HUES64 (cell line): ENCODE measurements at regions not wholly inside any gene's neighbourhood (a gene's known extent, or its start where the extent isn't known, plus 50 kb on each side); places are given as distances from the start of the nearest gene placed in this dataset.

Experiments used
- H3K27ac ChIP-seq: 2 replicates; pipeline ENCODE4 v1.7.0; 2013; ENCODE audit warnings: low read depth, low read length, inconsistent platforms
- H3K27me3 ChIP-seq: 2 replicates; pipeline ENCODE4 v1.6.1; 2013; ENCODE audit warnings: mild to moderate bottlenecking, low read length; ENCODE audit not compliant: insufficient read depth
- H3K36me3 ChIP-seq: 2 replicates; pipeline ENCODE4 v1.6.1; 2013; ENCODE audit warnings: mild to moderate bottlenecking, low read length; ENCODE audit not compliant: insufficient read depth
- H3K4me1 ChIP-seq: 2 replicates; pipeline ENCODE4 v1.6.1; 2013; ENCODE audit warnings: mild to moderate bottlenecking, low read length, moderate library complexity; ENCODE audit not compliant: insufficient read depth
- H3K4me3 ChIP-seq: 2 replicates; pipeline ENCODE4 v1.5.1; 2013; ENCODE audit warnings: mild to moderate bottlenecking, low read length, moderate library complexity
- H3K9ac ChIP-seq: 2 replicates; pipeline ENCODE4 v1.6.1; 2013; ENCODE audit warnings: mild to moderate bottlenecking, low read depth, low read length
- H3K9me3 ChIP-seq: 2 replicates; pipeline ENCODE4 v1.6.1; 2013; ENCODE audit warnings: low read depth, low read length; ENCODE audit not compliant: insufficient read depth
- WGBS: fragments of 150-250, 120-280 bp; methylation state at CpG from one replicate; pipeline ENCODE4 v1.1.7; 2013; ENCODE audit warnings: missing lambda C conversion rate; 5-methylcytosine and 5-hydroxymethylcytosine counted together

DNA sequence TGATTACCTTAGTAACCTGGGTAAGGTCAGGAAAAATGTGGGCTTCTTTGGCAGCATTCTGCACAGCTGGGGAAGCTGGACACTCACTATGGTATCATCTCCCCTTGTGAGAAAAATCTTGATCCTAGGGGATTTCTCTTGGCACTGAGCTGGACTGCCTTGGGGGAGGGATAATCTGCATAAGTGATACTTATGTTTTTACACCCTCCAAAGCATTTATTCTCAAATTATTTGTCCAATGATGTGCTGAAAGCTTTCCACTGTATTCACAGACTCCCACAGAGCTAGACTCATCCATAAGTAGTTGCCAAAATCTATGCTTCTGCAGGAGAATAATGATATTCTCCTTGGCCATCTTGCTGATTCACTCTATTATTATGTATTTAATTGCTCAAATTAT is 121.5 kb upstream of the CNR1 start:
- no peaks in the 10 kb centered on the region for H3K27me3 ChIP-seq
- H3K4me3 ChIP-seq = no peak overlapping the region
- no peak overlapping the region for H3K9ac ChIP-seq
- no peak overlapping the region for H3K27ac ChIP-seq
- H3K9me3 ChIP-seq = peaks cover 16% of the 10 kb centered on the region; the same call in 1 of the 2 replicates
- no peaks in the 10 kb centered on the region for H3K4me1 ChIP-seq
- H3K36me3 ChIP-seq = no peaks in the 10 kb centered on the region

DNA sequence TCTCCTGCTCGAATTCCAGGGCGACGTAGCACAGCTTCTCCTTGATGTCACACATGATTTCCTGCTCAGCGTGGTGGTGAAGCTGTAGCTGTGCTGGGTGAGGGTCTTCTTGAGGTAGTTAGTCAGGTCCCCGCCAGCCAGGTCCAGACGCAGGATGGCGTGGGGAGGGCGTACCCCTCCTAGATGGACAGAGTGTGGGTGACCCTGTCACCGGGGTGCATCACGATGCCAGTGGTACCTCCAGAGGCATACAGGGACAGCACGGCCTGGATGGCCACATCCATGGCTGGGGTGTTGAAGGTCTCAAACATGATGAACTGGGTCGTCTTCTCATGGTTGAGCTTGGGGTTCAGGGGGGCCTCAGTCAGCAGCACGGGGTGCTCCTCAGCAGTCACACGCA is 110.2 kb upstream of the CNR1 start:
- H3K27ac ChIP-seq = no peak overlapping the region
- WGBS = 94% methylated on average over 14 of the region's 14 CpGs
- H3K4me3 ChIP-seq = no peak overlapping the region
- no peaks in the 10 kb centered on the region for H3K4me1 ChIP-seq
- H3K27me3 ChIP-seq = no peaks in the 10 kb centered on the region
- H3K36me3 ChIP-seq = no peaks in the 10 kb centered on the region
- H3K9ac ChIP-seq = no peak overlapping the region
- H3K9me3 ChIP-seq = no peaks in the 10 kb centered on the region

DNA sequence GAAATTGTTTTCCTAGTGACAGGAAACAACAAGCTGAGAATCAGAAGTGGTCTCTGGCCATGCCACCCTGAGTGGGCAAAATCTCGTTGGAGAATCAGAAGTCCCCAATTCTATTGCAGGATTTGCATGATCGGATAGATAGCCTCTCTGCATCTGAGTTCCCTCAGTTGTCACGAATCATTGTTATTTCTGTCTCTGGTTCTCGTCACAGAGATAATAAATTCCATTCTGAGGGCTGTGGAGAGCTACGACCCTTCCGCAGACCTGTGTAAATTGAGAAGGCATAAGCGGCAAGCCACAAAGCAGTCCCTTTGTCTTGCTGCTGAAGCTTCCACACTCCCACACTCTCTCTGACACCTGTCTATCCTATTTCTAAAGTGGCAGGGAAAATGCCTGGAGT is 102.4 kb upstream of the CNR1 start:
- no peak overlapping the region for H3K27ac ChIP-seq
- no peaks in the 10 kb centered on the region for H3K9me3 ChIP-seq
- 91% methylated on average over 7 of the region's 7 CpGs for WGBS
- H3K4me3 ChIP-seq = no peak overlapping the region
- H3K9ac ChIP-seq = no peak overlapping the region
- no peaks in the 10 kb centered on the region for H3K27me3 ChIP-seq
- H3K4me1 ChIP-seq = no peaks in the 10 kb centered on the region
- H3K36me3 ChIP-seq = no peaks in the 10 kb centered on the region

DNA sequence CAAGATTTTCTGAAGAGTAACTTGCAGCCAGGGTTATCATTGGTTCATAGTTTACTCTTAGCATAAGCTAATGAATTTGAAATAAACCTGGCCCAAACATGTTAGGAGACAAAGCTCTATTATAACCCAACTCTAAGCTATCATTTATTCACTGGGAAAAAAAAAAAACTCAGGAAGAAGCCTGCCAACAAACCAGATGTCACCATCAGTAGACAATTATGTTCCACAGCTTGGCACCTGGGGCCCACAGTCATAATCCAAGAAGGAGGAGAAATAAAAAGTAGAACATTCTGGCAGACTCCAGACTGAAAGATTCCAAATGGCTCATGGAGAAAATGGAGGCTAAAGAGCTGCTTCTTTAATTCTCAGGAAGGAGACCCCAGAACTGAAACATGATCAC is 100.0 kb upstream of the CNR1 start:
- H3K4me1 ChIP-seq = no peaks in the 10 kb centered on the region
- H3K9me3 ChIP-seq = no peaks in the 10 kb centered on the region
- H3K27me3 ChIP-seq = no peaks in the 10 kb centered on the region
- H3K36me3 ChIP-seq = no peaks in the 10 kb centered on the region
- no peak overlapping the region for H3K27ac ChIP-seq
- no peak overlapping the region for H3K9ac ChIP-seq
- no peak overlapping the region for H3K4me3 ChIP-seq

DNA sequence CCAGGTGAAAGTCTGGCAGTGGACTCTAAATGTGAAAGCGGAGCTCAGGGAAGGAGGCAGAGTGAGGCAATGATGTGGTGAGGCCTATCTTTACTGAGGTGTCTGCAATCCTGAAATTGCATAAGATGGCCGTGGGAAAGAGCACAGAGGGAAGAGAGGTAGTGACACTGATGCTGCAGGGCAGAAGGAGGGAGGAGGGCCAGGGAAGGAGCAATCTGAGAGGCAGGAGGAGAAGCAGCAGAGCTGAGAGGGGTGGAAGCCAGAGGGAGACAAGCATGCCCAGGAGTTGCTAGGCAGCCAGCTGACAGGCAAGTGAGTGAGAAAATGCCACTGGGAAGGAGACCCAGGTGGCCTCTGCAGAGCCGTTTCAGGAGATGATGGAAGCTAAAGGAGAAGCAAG is 97.4 kb upstream of the CNR1 start:
- no peak overlapping the region for H3K9ac ChIP-seq
- H3K36me3 ChIP-seq = no peaks in the 10 kb centered on the region
- WGBS = 86% methylated on average over 3 of the region's 3 CpGs
- H3K4me3 ChIP-seq = no peak overlapping the region
- H3K27me3 ChIP-seq = no peaks in the 10 kb centered on the region
- no peaks in the 10 kb centered on the region for H3K9me3 ChIP-seq
- no peaks in the 10 kb centered on the region for H3K4me1 ChIP-seq
- H3K27ac ChIP-seq = no peak overlapping the region

DNA sequence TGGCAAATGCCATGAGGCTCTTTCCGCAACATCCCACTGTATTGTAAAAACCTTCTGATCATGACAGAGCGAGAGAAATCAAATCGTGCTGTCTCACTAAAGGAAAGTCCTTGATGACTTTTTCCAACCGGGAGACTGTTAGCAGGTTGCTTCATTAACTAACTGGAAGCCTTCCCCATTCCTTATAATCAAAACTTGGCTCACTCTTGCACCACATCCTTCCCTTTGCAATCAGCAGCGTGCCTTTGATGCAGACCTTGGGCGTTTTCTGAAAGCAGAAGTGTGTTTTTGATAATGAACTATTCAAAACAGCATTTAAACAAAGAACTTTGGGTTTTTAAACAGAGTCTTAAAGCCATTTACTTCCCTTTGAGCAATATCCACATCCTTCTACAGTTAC is 96.2 kb upstream of the CNR1 start:
- WGBS = 93% methylated on average over 6 of the region's 6 CpGs

DNA sequence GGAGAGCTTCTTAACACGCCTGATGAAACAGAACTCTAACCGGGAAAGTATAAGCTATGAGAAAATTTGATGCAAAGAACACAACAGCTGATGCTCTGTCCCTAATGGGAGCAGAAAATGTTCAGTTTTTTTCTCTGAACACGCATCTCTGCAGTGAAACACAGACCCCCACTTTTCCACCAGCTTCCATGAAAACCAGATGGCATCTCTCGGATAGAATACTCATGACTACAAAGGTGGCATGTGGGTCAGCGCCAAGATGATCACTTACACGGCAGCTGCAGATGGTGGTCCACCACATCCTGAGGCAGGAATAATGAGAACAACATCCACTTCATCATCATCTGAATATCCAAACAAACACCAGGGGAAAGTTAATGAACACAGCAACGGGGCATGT is 85.2 kb upstream of the CNR1 start:
- no peaks in the 10 kb centered on the region for H3K4me1 ChIP-seq
- H3K27ac ChIP-seq = no peak overlapping the region
- H3K9ac ChIP-seq = no peak overlapping the region
- H3K4me3 ChIP-seq = no peak overlapping the region
- H3K36me3 ChIP-seq = no peaks in the 10 kb centered on the region
- H3K27me3 ChIP-seq = no peaks in the 10 kb centered on the region
- H3K9me3 ChIP-seq = no peaks in the 10 kb centered on the region
- 85% methylated on average over 7 of the region's 7 CpGs for WGBS

More for the DNA sequence above, 96.2 kb upstream of the CNR1 start:
- Histone ChIP-seq H3K27me3 (no peaks in the 10 kb centered on the region), H3K4me1 (no peaks in the 10 kb centered on the region), H3K9ac (no peak overlapping the region), H3K9me3 (no peaks in the 10 kb centered on the region), H3K27ac (no peak overlapping the region), H3K4me3 (no peak overlapping the region), H3K36me3 (no peaks in the 10 kb centered on the region)

DNA sequence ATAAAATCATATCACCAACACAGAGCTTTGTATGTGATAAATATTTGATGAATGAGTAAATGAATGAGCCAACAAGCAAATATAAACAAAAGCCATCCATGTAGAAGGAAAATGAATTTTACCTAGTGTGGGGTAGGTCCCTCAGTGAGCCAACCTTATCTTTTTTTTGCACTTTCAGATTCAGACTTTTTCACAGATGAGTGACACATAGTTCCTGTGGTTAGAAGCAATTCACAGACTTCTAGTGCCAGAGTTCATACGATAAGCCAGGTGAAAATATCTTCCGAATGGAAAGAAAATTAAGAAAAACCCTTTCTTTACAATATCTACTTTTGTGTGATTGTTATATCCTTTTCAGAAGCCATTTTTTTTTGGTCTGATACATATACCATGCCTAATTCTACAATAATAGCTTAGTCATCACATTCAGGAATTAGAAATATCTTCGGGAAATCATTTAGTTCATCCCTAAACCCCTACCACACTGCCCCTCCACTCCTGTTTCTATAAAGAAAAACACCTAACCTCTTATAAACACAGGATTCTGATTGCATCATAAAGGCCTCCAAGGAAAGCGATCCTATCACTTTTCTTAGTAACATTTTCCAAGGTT is 82.7 kb upstream of the CNR1 start:
- no peaks in the 10 kb centered on the region for H3K9me3 ChIP-seq
- no peak overlapping the region for H3K27ac ChIP-seq
- H3K9ac ChIP-seq = no peak overlapping the region
- H3K36me3 ChIP-seq = no peaks in the 10 kb centered on the region
- 87% methylated on average over 3 of the region's 4 CpGs for WGBS
- H3K4me1 ChIP-seq = no peaks in the 10 kb centered on the region
- H3K4me3 ChIP-seq = no peak overlapping the region
- no peaks in the 10 kb centered on the region for H3K27me3 ChIP-seq

DNA sequence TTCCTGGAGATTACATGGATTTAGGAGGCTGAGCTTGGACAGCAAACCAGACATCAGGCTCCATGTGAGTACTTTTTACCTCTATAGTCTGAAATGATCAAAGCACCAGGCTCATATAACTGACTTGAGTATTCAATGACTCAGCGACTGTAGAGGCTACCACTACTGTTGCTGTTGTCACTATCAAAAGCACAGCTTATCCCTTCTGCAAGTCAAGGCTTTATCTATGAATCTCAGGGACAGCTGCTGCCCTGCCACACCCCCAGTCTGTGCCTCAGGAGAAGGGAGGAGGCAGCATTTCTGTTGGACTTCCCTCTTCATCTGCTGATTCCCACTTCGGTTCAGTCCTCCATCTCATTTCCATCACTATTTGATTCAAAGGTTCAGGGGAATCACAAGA is 80.5 kb upstream of the CNR1 start:
- no peaks in the 10 kb centered on the region for H3K27me3 ChIP-seq
- WGBS = 84% methylated on average over 2 of the region's 2 CpGs
- H3K4me1 ChIP-seq = no peaks in the 10 kb centered on the region
- no peaks in the 10 kb centered on the region for H3K36me3 ChIP-seq
- H3K9ac ChIP-seq = no peak overlapping the region
- H3K9me3 ChIP-seq = no peaks in the 10 kb centered on the region
- H3K4me3 ChIP-seq = no peak overlapping the region
- H3K27ac ChIP-seq = no peak overlapping the region

DNA sequence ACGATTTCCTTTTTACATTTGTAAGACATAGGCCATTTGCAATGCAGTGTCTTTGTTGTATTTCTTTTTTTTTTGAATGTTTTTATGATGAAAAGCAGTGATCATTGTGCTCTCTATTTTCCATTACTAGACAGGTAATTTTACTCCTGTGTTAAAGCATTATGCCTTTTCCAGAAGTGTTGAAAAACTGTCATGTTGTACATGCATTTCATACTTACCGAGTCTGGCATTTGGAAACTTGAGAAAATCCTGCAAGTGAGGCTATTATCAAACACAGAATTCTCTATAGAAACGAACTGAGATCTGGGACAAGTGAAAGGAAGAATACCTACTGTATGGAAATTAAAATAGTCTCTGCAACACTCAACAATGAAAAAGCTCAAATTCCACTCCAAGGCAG is 78.6 kb upstream of the CNR1 start:
- Histone ChIP-seq H3K27me3 (no peaks in the 10 kb centered on the region), H3K4me3 (no peak overlapping the region), H3K36me3 (no peaks in the 10 kb centered on the region), H3K4me1 (no peaks in the 10 kb centered on the region), H3K27ac (no peak overlapping the region), H3K9ac (no peak overlapping the region), H3K9me3 (no peaks in the 10 kb centered on the region)
- 92% methylated on average over 3 of the region's 3 CpGs for WGBS

DNA sequence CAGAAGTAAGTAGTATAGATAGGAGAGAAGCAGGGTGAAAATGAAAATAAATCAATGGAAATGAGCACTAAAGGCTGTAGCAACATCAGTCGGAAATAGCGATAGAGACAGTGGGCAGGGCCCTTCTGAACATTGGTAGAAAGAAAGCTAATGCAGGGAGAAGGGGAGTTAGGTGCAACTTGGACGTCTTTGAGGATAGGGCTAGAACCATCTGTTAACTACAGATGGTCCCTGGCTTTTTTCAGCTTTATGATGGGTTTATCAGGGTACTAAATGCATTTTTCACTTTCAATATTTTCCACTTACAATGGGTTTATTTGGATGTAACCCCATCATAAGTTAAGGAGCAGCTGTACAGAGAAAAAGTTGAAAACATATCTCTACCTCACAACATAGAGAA is 72.8 kb upstream of the CNR1 start:
- no peaks in the 10 kb centered on the region for H3K4me1 ChIP-seq
- H3K9me3 ChIP-seq = no peaks in the 10 kb centered on the region
- no peak overlapping the region for H3K27ac ChIP-seq
- WGBS = 94% methylated on average over 3 of the region's 3 CpGs
- H3K36me3 ChIP-seq = no peaks in the 10 kb centered on the region
- no peak overlapping the region for H3K4me3 ChIP-seq
- no peaks in the 10 kb centered on the region for H3K27me3 ChIP-seq
- no peak overlapping the region for H3K9ac ChIP-seq

DNA sequence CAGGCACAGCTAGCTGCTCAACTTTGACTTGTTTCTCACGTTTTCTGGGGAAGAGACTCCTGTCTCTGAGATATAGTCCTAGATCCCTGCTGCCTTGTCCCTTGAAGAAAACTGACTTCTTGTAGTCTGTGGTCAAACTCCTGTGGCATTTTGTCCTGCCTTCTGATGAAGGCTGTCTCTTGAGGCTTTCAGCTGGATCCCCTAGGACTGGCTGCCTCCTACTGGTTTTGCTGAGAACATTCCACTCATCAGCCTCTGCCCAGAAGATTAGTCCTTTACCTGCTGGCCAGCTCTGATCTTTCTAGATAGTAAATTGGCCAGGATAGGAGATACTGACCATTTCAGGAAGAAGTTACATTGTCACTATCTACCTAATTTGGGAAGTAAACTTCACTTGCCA is 71.9 kb upstream of the CNR1 start:
- peaks cover under 1% of the 10 kb centered on the region; the same call in 1 of the 2 replicates for H3K9me3 ChIP-seq
- no peaks in the 10 kb centered on the region for H3K36me3 ChIP-seq
- H3K27me3 ChIP-seq = no peaks in the 10 kb centered on the region
- no peak overlapping the region for H3K9ac ChIP-seq
- no peaks in the 10 kb centered on the region for H3K4me1 ChIP-seq
- no peak overlapping the region for H3K27ac ChIP-seq
- H3K4me3 ChIP-seq = no peak overlapping the region
- 58% methylated on average over 1 of the region's 1 CpG for WGBS
